IMR-90 (cell line): ENCODE measurements at regions not wholly inside any gene's neighbourhood (a gene's known extent, or its start where the extent isn't known, plus 50 kb on each side); places are given as distances from the start of the nearest gene placed in this dataset.

Experiments used
- ATAC-seq: fragments of 200-7000 bp; cut with Tn5 transposase; 2 replicates; pipeline ENCODE4 v1.9.1; 2020; ENCODE audit warnings: low read depth, mild to moderate bottlenecking, moderate library complexity
- BruUV-seq: library from RNA; stranded (reverse); fragments of 400-500 nt; replicated peaks from 2 replicates; lab custom pipeline; 2021; lab: Mats Ljungman, UMichigan
- CTCF ChIA-PET: fragments of 300-600 bp; formaldehyde crosslinking; extraction: SDS; loops from one replicate; lab custom pipeline; 2021; ENCODE audit warnings: antibody characterized with exemption; lab: Yijun Ruan, JAX
- POLR2A ChIA-PET: fragments of 300-600 bp; sonication (Branson Sonifier 250); formaldehyde crosslinking; loops from one replicate; lab custom pipeline; 2022; ENCODE audit warnings: antibody characterized with exemption; ENCODE audit not compliant: unreplicated experiment; lab: Charles Lee
- DNase-seq: peaks from one replicate; pipeline ENCODE4 v3.0.0; 2013
- H2AFZ ChIP-seq: replicated peaks from 2 replicates; pipeline ENCODE3; 2013; ENCODE audit warnings: low read length, mild to moderate bottlenecking; ENCODE audit not compliant: poor library complexity
- H2AK5ac ChIP-seq: 2 replicates; pipeline ENCODE4 v1.6.1; 2013; ENCODE audit warnings: low read depth, low read length, inconsistent platforms
- H2AK9ac ChIP-seq: replicated peaks from 2 replicates; pipeline ENCODE3; 2013; ENCODE audit warnings: mild to moderate bottlenecking, low read depth, low read length, moderate library complexity; ENCODE audit not compliant: poor library complexity
- H2BK120ac ChIP-seq: 2 replicates; pipeline ENCODE4 v1.6.1; 2013; ENCODE audit warnings: low read depth, low read length, inconsistent platforms
- H2BK15ac ChIP-seq: 3 replicates; pipeline ENCODE4 v1.6.1; 2013; ENCODE audit warnings: low read depth, low read length, inconsistent platforms
- H2BK20ac ChIP-seq: 2 replicates; pipeline ENCODE4 v1.6.1; 2013; ENCODE audit warnings: low read depth, mild to moderate bottlenecking, inconsistent platforms, low read length, moderate library complexity
- H2BK5ac ChIP-seq: 2 replicates; pipeline ENCODE4 v1.6.1; 2013; ENCODE audit warnings: mild to moderate bottlenecking, low read depth, low read length, inconsistent platforms; ENCODE audit not compliant: poor library complexity, severe bottlenecking
- H3K14ac ChIP-seq: replicated peaks from 2 replicates; pipeline ENCODE4 v1.6.1; 2013; ENCODE audit warnings: low read depth, low read length, inconsistent platforms
- H3K18ac ChIP-seq: 2 replicates; pipeline ENCODE4 v1.6.1; 2013; ENCODE audit warnings: low read depth, low read length, control low read depth
- H3K23ac ChIP-seq: 2 replicates; pipeline ENCODE4 v1.6.1; 2013; ENCODE audit warnings: low read depth, low read length, inconsistent platforms
- H3K27ac ChIP-seq: 2 replicates; pipeline ENCODE4 v1.5.1; 2013; ENCODE audit warnings: mild to moderate bottlenecking, control low read depth, low read length; ENCODE audit not compliant: insufficient read depth
- H3K27me3 ChIP-seq: 2 replicates; pipeline ENCODE4 v1.6.1; 2013; ENCODE audit warnings: low read length; ENCODE audit not compliant: control insufficient read depth, insufficient read depth
- H3K36me3 ChIP-seq: 2 replicates; pipeline ENCODE4 v1.6.1; 2013; ENCODE audit warnings: low read length, mixed read lengths; ENCODE audit not compliant: control insufficient read depth, insufficient read depth
- H3K4ac ChIP-seq: 2 replicates; pipeline ENCODE4 v1.6.1; 2013; ENCODE audit warnings: low read depth, low read length, inconsistent platforms
- H3K4me1 ChIP-seq: 2 replicates; pipeline ENCODE4 v1.6.1; 2013; ENCODE audit warnings: low read length, mixed read lengths; ENCODE audit not compliant: control insufficient read depth, insufficient read depth
- H3K4me2 ChIP-seq: 2 replicates; pipeline ENCODE4 v1.6.1; 2013; ENCODE audit warnings: low read depth, mild to moderate bottlenecking, control low read depth, low read length, moderate library complexity
- H3K4me3 ChIP-seq: 2 replicates; pipeline ENCODE4 v1.5.1; 2013; ENCODE audit warnings: low read depth, mild to moderate bottlenecking, control low read depth, low read length, moderate library complexity; ENCODE audit not compliant: insufficient read depth
- H3K56ac ChIP-seq: 2 replicates; pipeline ENCODE4 v1.6.1; 2013; ENCODE audit warnings: low read length, inconsistent platforms; ENCODE audit not compliant: insufficient read depth; ENCODE audit errors: extremely low read depth
- H3K79me1 ChIP-seq, 2 experiments: 2 replicates each; pipeline ENCODE4 v1.6.1; 2013; ENCODE audit warnings: low read length in 2 of 2, inconsistent platforms in 1 of 2, low read depth in 1 of 2
- H3K9ac ChIP-seq: 2 replicates; pipeline ENCODE4 v1.6.1; 2013; ENCODE audit warnings: low read depth, low read length, control low read depth
- H3K9me1 ChIP-seq: 2 replicates; pipeline ENCODE4 v1.6.1; 2013; ENCODE audit warnings: low read length, inconsistent platforms; ENCODE audit not compliant: insufficient read depth
- H3K9me3 ChIP-seq: 2 replicates; pipeline ENCODE4 v1.6.1; 2013; ENCODE audit warnings: low read length; ENCODE audit not compliant: control insufficient read depth, insufficient read depth
- H4K20me1 ChIP-seq: 2 replicates; pipeline ENCODE4 v1.6.1; 2013; ENCODE audit warnings: low read length, inconsistent platforms; ENCODE audit not compliant: insufficient read depth
- H4K5ac ChIP-seq: 2 replicates; pipeline ENCODE4 v1.6.1; 2013; ENCODE audit warnings: mild to moderate bottlenecking, low read depth, low read length, control low read depth
- H4K8ac ChIP-seq, 2 experiments: 2 replicates each; pipeline ENCODE4 v1.6.1; 2013; ENCODE audit warnings: low read depth in 2 of 2, low read length in 2 of 2, control low read depth in 1 of 2, inconsistent platforms in 1 of 2
- H4K91ac ChIP-seq: 2 replicates; pipeline ENCODE4 v1.6.1; 2013; ENCODE audit warnings: low read depth, low read length, inconsistent platforms; ENCODE audit not compliant: insufficient read depth
- CEBPB ChIP-seq: IDR thresholded peaks from 2 replicates; pipeline ENCODE4 v1.6.1; 2012; ENCODE audit warnings: low read depth, low read length, improper control_type of control experiment
- CHD1 ChIP-seq: IDR thresholded peaks from 2 replicates; pipeline ENCODE4 v1.6.1; 2012; ENCODE audit warnings: low read depth, low read length, improper control_type of control experiment
- CTCF ChIP-seq: conservative IDR thresholded peaks from 2 replicates; pipeline ENCODE4 v1.5.1; 2012; ENCODE audit warnings: mild to moderate bottlenecking, low read depth, low read length, improper control_type of control experiment
- FOS ChIP-seq: fragments of 150-350 bp; IDR thresholded peaks from 2 replicates; pipeline ENCODE4 v1.6.1; 2016; ENCODE audit warnings: low read depth, low read length
- MAFK ChIP-seq: IDR thresholded peaks from 2 replicates; pipeline ENCODE4 v1.6.1; 2012; ENCODE audit warnings: low read depth, low read length, improper control_type of control experiment
- MXI1 ChIP-seq: IDR thresholded peaks from 2 replicates; pipeline ENCODE4 v1.6.1; 2012; ENCODE audit warnings: low read depth, mild to moderate bottlenecking, low read length, moderate library complexity, borderline replicate concordance
- POLR2A ChIP-seq: IDR thresholded peaks from 2 replicates; pipeline ENCODE4 v1.6.1; 2012; ENCODE audit warnings: mild to moderate bottlenecking, low read depth, low read length
- RAD21 ChIP-seq: IDR thresholded peaks from 2 replicates; pipeline ENCODE4 v1.6.1; 2012; ENCODE audit warnings: low read length, improper control_type of control experiment
- RFX5 ChIP-seq: IDR thresholded peaks from 2 replicates; pipeline ENCODE4 v1.8.0; 2012; ENCODE audit warnings: low read depth, mild to moderate bottlenecking, low read length, moderate library complexity
- SMC3 ChIP-seq: fragments of 150-350 bp; IDR thresholded peaks from 2 replicates; pipeline ENCODE4 v1.6.1; 2016; ENCODE audit warnings: low read depth, mild to moderate bottlenecking, antibody characterized with exemption, low read length, moderate library complexity
- WGBS, 2 experiments: methylation state at CpG; one replicate each; pipeline versions ENCODE4 v1.1.5 to v1.1.7; 2013; ENCODE audit warnings: missing lambda C conversion rate in 2 of 2; ENCODE audit not compliant: insufficient read length in 1 of 2; ENCODE audit errors: extremely low coverage in 2 of 2; 5-methylcytosine and 5-hydroxymethylcytosine counted together
- dilution Hi-C: fragments of 300-500 bp; cut with HindIII; formaldehyde crosslinking; loops from one replicate; pipeline ENCODE4 v1.14.3; 2018; ENCODE audit warnings: low sequenced_read_pairs; ENCODE audit not compliant: unreplicated experiment
- in situ Hi-C: fragments of 300-500 bp; cut with MboI; formaldehyde crosslinking; loops from 3 replicates; pipeline ENCODE4 v1.14.3; 2019; ENCODE audit warnings: low sequenced_read_pairs, inconsistent platforms, mixed read lengths
- intact Hi-C: fragments of 100-400 bp; cut with micrococcal nuclease; formaldehyde crosslinking; loops from 2 replicates; pipeline ENCODE4 v1.10.0; 2022
- TF ChIP-seq, protein P1 (sequence below): fragments of 150-350 bp; IDR thresholded peaks from 2 replicates; pipeline ENCODE4 v1.6.1; 2017; ENCODE audit warnings: mild to moderate bottlenecking, antibody characterized with exemption, low read length, low read depth
- TF ChIP-seq, protein P2 (sequence below): fragments of 150-350 bp; IDR thresholded peaks from 2 replicates; pipeline ENCODE4 v1.6.1; 2016; ENCODE audit warnings: low read depth, mild to moderate bottlenecking, low read length, moderate library complexity, borderline replicate concordance

DNA sequence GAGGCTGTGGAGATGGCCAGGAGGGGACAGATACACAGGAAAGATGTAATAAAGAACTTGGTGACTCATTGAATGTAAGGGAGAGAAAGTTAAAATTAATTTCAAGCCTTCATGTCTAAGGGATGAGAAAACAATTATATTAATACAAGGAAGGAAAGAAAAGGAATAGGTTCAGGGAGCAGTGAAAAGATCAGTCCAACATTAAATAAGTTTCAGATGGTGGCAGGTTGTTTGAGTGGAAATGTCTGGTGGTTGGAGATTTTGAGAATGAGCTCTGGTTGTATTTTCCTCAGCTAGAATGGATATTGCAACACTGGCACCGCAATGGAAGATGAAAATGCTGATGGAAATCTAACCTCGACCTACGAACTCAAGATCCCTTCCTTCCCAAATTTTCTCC, 304.3 kb downstream of the COL12A1 start:
- no peak overlapping the region for H2BK20ac ChIP-seq
- no peaks in the 10 kb centered on the region for H3K9me1 ChIP-seq
- H3K9me3 ChIP-seq, result peaks cover 5% of the 10 kb centered on the region; the same call in 1 of the 2 replicates
- no peak overlapping the region for H2BK5ac ChIP-seq
- no peaks in the 10 kb centered on the region for H3K27me3 ChIP-seq
- in situ Hi-C loops, result no loop called here
- H2BK15ac ChIP-seq, result no peak overlapping the region
- POLR2A ChIA-PET, result interaction anchor here (0.6 kb wide), 1 partner anchor 10 kb away, joined by 3 read pairs; no protein-coding TSS in a partner anchor
- H2AK9ac ChIP-seq, result no peak overlapping the region
- WGBS, 2 experiments, result no CpG with 5 or more reads among the region's 3 CpGs
- no peak overlapping the region for H3K4ac ChIP-seq
- no peak overlapping the region for H3K23ac ChIP-seq
- no peak overlapping the region for H3K4me3 ChIP-seq
- H4K20me1 ChIP-seq, result no peaks in the 10 kb centered on the region
- BruUV-seq, result no TSS peak
- no peak for DNase-seq
- intact Hi-C loops, result no loop called here
- no peaks in the 10 kb centered on the region for H3K36me3 ChIP-seq
- no peak overlapping the region for H3K4me2 ChIP-seq
- no peak overlapping the region for H3K56ac ChIP-seq
- TF ChIP-seq, protein P1, sequence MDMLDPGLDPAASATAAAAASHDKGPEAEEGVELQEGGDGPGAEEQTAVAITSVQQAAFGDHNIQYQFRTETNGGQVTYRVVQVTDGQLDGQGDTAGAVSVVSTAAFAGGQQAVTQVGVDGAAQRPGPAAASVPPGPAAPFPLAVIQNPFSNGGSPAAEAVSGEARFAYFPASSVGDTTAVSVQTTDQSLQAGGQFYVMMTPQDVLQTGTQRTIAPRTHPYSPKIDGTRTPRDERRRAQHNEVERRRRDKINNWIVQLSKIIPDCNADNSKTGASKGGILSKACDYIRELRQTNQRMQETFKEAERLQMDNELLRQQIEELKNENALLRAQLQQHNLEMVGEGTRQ, result no peak
- TF ChIP-seq, protein P2, sequence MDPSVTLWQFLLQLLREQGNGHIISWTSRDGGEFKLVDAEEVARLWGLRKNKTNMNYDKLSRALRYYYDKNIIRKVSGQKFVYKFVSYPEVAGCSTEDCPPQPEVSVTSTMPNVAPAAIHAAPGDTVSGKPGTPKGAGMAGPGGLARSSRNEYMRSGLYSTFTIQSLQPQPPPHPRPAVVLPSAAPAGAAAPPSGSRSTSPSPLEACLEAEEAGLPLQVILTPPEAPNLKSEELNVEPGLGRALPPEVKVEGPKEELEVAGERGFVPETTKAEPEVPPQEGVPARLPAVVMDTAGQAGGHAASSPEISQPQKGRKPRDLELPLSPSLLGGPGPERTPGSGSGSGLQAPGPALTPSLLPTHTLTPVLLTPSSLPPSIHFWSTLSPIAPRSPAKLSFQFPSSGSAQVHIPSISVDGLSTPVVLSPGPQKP, result no peak
- TF ChIP-seq CTCF (no peak), MAFK (no peak), MXI1 (no peak), CEBPB (no peak), RAD21 (no peak), CHD1 (no peak), POLR2A (no peak), SMC3 (no peak), FOS (no peak), RFX5 (no peak)
- H3K79me1 ChIP-seq, result no peaks in the 10 kb centered on the region; a peak in 1 of 4 replicates
- dilution Hi-C loops, result no loop called here
- no peak overlapping the region for H4K5ac ChIP-seq
- no peak overlapping the region for H2BK120ac ChIP-seq
- no peak overlapping the region for H2AK5ac ChIP-seq
- no peak overlapping the region for H3K18ac ChIP-seq
- H2AFZ ChIP-seq, result no peak overlapping the region
- H4K91ac ChIP-seq, result no peak overlapping the region
- no peak overlapping the region for H3K14ac ChIP-seq
- no peak overlapping the region for H4K8ac ChIP-seq
- H3K9ac ChIP-seq, result no peak overlapping the region
- no peaks in the 10 kb centered on the region for H3K4me1 ChIP-seq
- no peak for ATAC-seq
- no peak overlapping the region for H3K27ac ChIP-seq
- CTCF ChIA-PET, result interaction anchor here (1.0 kb wide), 1 partner anchor 10 kb away, joined by 3 read pairs; no protein-coding TSS in a partner anchor
